NCI-H2171 treated with DMSO at 0.1 percent for 48 hours (cell line): ENCODE measurements at regions not wholly inside any gene's neighbourhood (a gene's known extent, or its start where the extent isn't known, plus 50 kb on each side); places are given as distances from the start of the nearest gene placed in this dataset.

Source experiments
- DNase-seq: peaks from one replicate; lab custom pipeline; 2025; lab: John Stamatoyannopoulos, UW

DNA sequence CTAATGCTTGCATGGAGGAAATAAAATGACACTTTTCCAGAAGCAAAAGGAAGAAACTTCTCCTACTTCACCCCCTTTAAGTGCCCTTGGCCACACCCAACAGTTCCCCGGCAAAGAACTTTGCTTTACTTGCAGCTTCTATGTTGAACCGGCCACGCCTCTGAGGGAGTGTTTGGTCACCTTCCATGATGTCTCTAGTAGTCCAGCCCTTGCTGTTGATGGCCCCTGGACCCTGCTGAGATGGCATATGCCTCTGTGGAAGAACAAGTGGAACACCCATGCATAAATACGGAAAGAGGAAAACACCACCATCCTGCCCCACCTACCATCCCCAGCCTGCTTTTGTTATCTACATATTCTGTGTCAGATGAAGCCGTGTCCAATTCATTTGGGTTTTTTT lies 218.3 kb upstream of the POU3F3 start:
- DNase-seq, result no peak

DNA sequence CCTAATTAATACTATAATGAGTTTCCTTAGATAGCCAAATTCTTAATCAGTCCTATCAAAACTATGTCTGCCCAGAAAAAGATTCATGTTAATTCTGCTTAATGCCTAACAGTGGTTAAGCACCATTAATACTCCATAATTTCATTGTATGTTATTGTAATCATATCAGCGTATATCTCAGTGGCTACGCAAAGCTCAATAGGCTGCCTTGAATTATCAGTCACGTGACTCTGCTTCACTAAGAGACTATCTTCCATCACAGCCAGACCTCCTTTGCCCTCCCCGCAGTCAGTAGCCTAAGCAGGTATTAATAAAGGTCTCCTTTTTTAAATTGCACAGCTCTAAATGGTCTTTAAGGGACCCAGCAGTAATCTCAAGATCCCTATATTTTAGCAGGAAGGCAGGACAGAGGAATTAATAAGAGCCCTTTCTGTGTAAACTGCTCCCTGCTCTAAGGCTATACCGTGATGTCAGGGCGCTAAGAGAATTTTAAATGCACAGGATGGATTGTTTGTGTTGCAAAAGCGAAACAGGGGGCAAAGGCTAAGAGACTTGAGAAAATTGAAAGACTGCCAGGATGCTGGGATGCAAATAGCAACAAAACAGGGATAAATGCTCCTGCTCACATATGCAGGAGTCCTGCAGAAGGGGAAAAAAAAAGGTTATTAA lies 215.6 kb upstream of the POU3F3 start:
- no peak for DNase-seq

DNA sequence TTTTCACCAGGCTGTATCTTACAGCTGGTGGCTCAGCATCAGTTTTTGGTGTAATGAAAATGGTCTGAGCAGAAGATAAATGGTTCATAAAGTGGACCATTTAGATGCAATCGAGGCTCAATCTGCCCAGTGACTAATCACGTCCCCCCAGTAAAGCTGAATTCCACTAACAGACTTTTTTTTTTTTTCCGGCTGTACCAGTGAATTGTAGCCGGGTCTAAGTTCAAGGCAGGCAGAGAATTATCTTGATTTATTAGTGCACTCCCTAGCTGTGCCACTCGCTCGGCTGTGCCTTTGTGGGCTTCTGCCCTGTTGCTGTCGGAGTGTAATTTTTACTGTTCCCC lies 215.1 kb upstream of the POU3F3 start:
- no peak for DNase-seq

- DNase-seq, result no peak
These were observed 212.1 kb upstream of the POU3F3 start for GRCh38 chr2:104641786-104642185.

GRCh38 chr2:104648376-104648775 lies 205.5 kb upstream of the POU3F3 start:
- no peak for DNase-seq

DNA sequence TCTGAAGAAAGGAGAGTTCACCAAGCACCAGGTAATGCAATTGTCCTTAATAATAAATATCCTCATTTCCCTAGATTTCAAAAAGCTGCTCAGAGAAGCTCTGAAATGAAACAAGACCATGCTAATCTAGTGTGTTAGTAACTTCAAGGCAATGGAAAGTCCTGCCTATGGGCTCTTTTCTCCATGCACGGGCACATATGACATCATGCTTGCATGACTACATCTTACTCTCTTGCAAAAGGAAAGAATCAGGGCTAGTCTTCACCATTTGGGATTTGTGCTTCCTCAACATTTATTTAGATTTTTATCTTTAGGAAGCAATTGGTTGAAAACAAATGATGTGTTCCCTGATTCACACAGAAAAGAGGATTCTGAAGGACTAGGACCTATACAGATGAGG lies 204.0 kb upstream of the POU3F3 start:
- DNase-seq, result no peak

DNA sequence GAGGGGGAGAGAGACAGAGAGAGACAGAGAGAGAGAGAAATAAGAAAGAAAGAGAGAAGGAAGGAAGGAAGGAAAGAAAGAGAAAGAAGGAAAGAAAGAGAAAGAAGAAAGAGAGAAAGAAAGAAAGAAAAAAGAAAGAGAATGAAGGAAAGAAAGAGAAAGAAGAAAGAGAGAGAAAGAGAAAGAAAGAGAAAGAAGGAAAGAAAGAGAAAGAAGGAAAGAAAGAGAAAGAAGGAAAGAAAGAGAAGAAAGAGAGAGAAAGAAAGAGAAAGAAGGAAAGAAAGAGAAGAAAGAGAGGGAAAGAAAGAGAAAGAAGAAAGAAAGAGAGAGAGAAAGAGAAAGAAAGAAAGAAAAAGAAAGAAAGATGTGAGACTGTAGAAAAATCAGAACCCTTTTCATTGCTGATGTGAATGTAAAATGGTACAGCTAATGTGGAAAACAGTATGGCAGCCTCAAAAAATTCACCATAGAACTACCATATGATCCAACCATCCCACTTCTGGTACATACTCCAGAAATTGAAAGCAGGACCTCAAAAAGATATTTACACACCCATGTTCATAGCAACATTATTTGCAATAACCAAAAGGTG lies 203.4 kb upstream of the POU3F3 start:
- no peak for DNase-seq

GRCh38 chr2:104654811-104655210 lies 199.1 kb upstream of the POU3F3 start:
- no peak for DNase-seq

GRCh38 chr2:104656571-104657163 lies 197.2 kb upstream of the POU3F3 start:
- no peak for DNase-seq

GRCh38 chr2:104658144-104658835 lies 195.6 kb upstream of the POU3F3 start:
- no peak for DNase-seq

GRCh38 chr2:104658904-104659591 lies 194.9 kb upstream of the POU3F3 start:
- DNase-seq, result no peak

DNA sequence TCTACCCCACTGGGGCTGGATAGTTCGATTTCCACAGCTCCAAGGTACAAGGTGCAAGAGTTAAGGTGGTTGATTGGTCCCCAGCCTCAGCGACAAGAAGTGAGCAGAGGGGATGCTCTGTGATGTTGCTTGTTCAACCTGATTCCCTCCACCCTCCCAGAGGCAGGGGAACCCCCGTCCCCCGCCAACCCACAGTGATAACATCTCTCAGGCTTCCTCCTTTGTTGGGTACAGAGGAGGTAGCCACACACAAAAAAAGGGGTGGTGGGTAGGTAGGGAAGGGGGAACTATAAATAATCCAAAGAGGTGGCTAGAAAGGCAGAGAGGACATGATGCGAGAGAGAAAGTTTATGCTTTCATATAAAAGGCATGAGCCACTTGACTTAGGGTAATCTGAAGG lies 192.9 kb upstream of the POU3F3 start:
- DNase-seq, result no peak

DNA sequence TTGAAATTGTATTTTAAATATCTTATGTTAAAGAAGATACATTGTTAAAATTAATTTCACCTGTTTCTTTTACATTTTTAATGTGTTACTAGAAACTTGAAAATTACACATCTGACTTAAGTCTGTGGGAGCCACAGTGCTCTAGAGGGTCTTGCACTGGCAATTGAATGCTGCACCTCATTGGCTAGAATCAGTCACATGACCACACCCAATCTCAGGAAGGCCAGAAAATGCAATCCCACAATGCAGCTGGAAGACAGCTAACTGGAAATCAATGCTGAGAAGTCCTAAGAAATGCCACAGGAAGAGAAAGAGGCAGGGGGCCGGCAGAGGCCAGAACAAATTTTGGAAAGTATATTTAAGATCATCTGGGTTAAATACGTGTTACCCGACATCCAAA lies 189.2 kb upstream of the POU3F3 start:
- DNase-seq, result no peak

- no peak for DNase-seq
These were observed 185.3 kb upstream of the POU3F3 start for GRCh38 chr2:104668631-104669030.

GRCh38 chr2:104673225-104673624 lies 180.7 kb upstream of the POU3F3 start:
- DNase-seq, result no peak

DNA sequence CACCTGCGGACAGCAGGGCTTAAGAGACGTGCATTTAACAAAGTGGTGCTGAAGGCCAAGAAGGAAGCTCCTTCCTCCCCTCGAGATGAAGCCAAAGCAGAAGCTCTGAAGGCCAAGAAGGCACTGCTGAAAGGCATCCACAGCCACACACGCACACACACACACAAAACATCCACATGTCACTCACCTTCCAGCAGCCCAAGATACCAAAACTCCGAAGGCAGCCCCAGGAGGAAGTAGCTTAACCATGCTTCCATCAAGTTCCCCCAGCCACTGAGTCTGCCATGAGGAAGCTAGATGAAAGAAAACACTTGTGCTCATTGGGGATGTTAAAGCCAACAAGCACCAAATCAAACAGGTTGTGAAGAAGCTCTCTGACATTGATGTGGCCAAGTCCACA lies 175.7 kb upstream of the POU3F3 start:
- no peak for DNase-seq

DNA sequence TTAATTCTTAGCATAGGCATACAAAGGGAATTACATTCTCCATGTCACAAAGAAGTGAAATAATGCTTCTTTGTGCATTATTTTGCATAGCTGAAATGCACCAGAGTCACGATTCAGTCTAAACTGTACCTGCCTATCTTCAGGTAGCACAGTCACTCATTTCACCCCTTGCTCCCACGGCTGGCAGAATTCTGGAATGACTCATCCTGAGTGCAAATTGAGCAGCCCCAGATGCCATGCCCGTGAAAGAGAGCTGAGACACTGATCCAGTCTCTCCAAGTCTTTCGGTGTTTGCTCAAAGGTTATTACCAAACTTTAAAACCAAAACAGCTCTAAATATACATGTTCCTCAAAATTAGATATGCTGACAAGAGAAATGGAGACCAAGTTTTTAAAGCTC lies 168.3 kb upstream of the POU3F3 start:
- no peak for DNase-seq

- DNase-seq, result no peak
These were observed 166.8 kb upstream of the POU3F3 start for GRCh38 chr2:104687147-104687546.

DNA sequence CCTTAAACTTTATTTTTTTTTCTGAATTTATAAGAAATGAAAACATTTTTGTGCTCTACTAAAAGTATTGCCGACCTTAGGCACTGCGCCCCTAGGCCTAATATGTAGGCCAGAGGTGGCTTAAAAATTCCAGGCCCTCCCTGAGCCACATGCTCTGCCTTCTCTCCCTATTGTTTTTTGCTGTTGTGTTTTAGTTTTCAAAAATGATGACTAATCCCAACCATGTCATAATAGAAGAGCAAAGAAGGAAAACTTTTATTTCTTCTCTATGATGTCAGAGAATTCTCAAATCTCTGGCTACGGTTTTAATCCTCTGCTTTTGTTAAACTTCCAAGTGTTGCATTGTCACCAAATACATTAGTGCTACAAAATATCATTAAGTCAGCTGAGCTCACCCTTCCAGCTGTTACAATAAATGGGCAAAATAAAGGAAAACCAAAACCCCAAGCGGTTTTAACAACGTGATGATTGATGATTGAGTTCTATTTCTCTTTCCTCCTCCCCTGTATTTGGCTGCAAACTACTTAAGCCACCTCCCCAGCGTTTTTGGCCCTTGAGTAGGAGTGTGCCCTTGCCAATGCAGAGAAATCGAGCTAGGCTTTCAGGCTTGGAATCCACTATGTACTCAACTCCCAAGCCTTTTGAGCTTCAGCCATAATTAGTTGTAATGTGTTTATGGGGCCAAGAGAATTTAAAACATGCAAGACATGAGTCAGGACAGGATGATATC lies 163.5 kb upstream of the POU3F3 start:
- DNase-seq, result no peak

DNA sequence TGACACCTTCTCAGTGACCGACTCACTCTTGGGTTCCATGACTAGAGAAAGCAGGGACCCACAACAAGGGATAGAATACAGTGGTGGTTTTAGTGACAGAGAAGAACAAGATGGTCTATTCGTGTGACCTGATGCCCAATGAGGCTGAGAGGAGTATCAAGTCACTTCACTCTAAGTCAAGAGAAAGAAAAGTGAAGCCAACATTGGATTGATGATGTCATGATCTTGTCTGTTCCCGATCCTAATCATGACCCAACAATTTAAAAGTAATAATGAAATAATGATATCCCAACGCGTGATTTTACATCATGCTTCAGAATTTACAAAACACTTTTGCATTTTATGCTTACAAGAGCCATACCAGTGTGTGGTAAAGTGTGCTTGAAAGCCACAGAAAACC lies 155.6 kb upstream of the POU3F3 start:
- no peak for DNase-seq

- no peak for DNase-seq
These were observed 152.5 kb upstream of the POU3F3 start for GRCh38 chr2:104701411-104701911.
